NCI-H146 (cell line): ENCODE measurements at regions not wholly inside any gene's neighbourhood (a gene's known extent, or its start where the extent isn't known, plus 50 kb on each side); places are given as distances from the start of the nearest gene placed in this dataset.
"Not testable (repeated sequence)": the region's sequence is repeated elsewhere in the genome, so short reads cannot be mapped to it uniquely, and the experiment has no call there.

Experiments
- DNase-seq: peaks from one replicate; lab custom pipeline; 2025; lab: John Stamatoyannopoulos, UW

DNA sequence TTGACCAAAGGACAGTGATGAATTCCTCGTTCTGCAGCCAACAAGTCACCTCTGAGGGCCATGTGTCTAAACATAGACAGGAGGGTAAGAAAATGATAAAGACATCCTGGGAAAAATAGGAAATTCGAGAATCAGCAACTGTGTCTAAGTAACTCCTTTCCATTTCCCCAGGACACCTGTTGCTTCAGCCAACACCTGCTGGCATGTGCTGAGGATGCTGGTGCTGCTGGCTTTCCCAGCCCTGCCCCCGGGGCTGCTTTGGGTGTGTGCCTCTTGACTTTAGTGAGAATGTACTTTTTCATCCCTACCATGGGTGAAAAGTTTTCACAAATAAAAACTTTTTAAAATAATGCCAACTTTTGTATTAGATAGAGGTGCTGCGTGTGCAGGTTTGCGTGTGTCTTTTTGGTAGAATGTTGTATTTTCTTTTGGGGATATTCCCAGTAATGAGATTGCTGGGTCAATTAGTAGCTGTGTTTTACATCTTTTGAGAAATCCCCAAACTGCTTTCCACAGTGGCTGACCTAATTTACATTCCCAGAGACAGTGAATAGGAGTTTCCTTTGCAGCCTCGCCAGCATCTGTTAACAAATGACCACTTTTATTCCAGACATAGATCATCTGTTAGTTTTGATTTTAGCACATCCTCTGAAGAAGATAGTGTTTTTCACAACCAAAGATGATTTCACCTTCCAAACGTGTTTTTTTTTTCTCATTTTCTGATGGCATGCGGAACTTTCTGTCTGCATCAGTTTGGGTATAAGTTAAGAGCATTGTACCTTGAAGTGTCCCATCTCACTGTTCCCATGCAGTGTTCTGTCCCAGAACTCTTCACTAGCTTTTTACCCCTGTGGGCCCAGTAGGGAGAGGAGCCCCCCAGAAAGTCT lies 104.2 kb upstream of the ACBD5 start:
- no peak for DNase-seq

DNA sequence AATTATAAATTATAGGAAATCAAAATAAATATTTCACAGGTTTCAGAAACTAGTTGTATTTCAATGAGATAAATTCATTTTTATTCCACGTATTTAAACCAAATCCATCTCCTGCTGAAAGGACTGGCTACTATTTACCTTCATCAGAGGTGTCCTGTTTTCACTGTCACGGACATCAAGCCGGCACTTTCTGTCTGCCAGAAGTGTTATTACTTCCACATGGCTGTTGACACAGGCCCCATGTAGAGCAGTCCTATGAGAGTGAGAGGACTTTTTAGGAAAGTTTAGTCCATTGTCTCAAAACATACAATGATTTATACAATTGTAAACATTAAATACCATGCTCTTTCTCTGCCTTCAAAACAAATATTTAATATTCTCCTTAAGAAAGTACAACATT lies 100.4 kb upstream of the ACBD5 start:
- DNase-seq = no peak

DNA sequence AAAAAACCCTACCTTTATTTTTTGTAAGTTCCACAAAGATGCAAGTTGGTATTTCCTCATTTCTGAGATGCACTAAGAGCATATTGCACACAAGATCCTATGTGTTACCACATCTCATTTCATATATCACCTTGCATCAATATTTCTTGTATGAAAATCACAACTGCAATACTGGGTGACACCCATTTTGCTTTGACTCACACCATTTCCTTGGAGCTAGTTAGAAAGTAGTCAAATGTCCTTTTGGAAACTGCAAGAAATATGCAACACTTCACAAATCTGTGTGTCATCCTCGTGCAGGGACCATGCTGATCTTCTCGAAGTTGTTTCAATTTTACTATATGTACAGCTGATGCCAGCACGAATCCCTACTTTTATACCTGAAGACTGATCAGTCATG lies 94.6 kb upstream of the ACBD5 start:
- not testable (repeated sequence) for DNase-seq

DNA sequence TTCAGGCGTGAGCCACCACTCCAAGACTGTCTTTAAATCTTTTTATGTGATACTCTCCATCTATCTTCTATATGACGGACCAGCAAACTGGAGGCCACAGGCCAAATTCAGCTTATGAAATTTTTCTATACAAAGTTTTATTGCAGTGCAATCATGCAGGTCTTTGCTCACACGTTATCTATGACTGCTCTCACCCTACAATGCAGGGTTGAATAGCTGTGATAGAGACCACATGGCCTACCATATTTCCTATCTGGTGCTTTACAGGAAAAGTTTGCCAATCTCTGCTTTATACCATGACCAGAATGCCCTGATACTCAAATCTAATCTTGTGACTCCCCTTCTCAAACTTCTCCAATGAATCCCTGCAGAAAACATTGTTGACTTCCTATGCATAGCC lies 89.5 kb upstream of the ACBD5 start:
- DNase-seq = no peak

DNA sequence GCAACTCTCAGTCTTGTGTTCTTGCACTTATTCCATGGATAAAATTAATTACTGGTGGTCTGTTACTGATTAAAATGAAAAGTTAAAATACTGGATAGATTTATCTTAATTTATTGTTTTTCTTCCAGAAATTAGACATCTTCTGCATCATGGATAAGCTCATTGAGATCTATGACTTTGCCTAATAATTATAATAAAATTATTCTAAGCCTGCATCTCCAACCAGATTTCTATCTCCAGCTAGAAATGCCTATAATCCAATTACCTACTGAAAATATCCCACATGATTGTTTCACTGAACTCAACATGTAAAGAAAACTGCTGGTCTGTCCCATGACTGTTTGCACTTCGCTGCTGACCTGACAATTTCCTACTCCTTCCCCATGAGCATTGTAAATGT lies 88.3 kb upstream of the ACBD5 start:
- no peak for DNase-seq

DNA sequence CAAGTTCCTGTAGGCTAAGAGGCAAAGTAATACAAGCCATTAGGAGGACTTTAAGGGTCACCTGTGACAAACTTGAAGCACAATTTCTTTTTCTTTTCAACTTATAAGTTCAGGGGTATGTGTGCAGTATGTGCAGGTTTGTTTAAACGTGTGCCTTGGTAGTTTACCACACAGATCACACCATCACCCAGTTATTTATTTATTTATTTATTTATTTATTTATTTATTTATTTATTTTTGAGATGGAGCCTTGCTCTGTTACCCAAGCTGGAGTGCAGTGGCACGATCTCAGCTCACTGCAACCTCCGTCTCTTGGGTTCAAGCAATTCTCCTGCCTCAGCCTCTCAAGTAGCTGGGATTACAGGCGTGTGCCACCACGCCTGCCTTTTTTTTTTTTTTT lies 86.2 kb upstream of the ACBD5 start:
- DNase-seq = not testable (repeated sequence)

DNA sequence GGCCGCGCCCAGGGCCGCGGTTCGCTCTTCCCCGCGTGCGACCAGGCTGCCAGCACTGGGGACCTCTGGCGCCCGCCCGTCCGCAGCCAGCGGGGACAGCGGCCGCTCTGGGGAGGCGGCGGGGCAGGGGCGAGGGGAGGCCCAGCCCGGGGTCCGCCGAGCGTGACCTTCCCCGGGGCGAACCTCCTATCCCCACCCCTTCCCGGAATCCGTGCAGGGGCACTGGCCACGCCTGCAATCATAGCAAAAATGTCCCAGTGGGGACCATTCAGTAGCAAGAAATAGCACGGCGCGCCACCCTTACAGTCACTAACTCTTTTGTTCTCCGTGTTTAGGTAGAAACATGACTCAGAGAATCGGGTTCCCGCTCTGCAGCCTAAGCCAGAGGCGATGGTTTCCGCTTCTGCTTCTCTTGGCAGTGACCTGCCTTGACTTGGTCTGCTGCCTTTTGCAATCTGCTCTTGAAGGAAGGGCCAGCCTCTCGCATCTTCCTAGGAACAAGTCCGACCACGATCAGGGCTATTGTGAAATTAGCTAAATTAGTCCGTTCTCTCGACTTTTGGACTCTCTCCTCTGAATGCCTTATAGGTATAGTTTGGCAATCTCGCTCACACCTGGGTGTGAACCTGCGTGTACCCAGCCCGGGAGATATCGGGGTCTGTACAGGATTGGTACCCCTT lies 79.3 kb upstream of the ACBD5 start:
- peak; percentile 6 for DNase-seq

DNA sequence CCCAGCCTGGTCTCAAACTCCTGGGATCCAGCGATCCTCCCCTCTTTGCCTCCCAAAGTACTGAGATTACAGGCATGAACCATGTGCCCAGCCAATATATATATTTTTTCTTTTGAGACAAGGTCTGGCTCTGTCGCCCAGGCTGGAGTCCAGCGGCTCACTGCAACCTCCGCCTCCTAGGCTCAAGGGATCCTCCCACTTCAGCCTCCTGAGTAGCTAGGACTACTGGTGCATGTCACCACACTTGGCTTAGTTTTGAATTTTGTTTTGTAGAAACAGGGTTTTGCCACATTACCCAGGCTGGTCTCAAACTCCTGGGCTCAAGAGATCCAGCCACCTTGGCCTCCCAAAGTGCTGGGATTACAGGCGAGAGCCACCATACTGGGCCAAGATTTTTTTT lies 78.5 kb upstream of the ACBD5 start:
- not testable (repeated sequence) for DNase-seq

DNA sequence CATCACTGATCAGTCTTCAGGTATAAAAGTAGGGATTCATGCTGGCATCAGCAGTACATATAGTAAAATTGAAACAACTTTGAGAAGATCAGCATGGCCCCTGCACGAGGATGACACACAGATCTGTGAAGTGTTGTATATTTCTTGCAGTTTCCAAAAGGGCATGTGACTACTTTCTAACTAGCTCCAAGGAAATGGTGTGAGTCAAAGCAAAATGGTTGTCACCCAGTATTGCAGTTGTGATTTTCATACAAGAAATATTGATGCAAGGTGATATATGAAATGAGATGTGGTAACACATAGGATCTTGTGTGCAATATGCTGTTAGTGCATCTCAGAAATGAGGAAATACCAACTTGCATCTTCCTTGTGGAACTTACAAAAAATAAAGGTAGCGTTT lies 74.5 kb upstream of the ACBD5 start:
- not testable (repeated sequence) for DNase-seq

DNA sequence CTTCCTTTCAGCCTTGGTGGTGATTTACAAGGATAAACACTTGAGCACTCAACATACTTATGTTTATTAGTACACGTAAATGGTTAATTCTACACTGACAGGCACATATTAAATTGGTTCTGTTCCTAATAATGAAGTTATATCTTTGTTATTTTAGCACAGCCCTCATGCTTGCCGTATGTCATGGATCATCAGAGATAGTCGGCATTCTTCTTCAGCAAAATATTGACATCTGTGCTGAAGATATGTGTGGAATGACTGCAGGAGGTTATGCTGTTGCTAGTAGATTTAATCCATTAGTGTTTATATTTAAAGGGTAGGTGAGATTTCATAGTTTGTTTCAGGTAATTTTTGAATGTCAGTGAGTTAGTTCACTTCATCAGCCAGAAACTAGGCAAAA lies 73.0 kb upstream of the ACBD5 start:
- not testable (repeated sequence) for DNase-seq

DNA sequence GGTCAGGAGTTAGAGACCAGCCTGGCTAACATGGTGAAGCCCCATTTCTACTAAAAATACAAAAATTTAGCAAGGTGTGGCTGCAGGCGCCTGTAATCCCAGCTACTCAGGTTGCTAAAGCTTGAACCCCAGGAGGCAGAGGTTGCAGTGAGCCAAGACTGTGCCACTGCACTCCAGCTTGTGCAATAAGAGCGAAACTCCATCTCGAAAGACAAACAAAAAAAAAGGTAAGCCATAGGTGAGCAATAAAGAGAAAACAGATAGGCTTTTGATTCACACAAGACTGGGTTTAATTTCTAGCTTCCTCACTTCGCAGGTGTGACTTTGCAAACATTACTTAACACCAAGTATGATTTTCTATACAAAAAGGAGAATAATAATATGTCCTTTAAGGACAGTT lies 72.3 kb upstream of the ACBD5 start:
- no peak for DNase-seq

DNA sequence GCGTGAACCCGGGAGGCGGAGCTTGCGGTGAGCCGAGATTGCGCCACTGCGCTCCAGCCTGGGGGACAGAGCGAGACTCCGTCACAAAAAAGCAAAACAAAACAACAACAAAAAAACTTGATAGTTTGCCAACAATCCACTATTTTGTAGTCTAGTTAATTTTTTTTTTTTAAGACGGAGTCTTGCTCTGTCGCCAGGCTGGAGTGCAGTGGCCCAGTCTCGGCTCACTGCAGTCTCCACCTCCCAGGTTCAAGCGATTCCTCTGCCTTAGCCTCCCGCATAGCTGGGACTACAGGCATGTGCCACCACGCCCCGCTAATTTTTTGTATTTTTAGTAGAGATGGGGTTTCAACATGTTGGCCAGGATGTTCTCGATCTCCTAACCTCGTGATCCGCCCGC lies 71.2 kb upstream of the ACBD5 start:
- DNase-seq = not testable (repeated sequence)

DNA sequence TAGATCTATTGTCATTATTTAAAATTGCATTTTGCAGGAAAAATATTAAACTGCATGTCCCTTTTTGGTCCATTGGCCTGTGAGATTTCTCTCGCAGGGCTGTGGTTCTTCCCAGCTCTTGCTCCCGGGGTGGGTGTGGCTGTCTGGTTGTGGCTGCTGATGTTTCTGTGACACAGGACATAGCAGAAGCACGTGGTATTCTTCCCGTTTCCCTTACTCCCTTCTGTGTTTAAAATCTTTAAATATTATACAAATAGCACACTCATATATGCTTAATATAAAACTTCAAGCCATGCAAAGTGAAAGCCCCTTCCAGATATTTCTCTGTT lies 57.9 kb upstream of the ACBD5 start:
- not testable (repeated sequence) for DNase-seq

DNA sequence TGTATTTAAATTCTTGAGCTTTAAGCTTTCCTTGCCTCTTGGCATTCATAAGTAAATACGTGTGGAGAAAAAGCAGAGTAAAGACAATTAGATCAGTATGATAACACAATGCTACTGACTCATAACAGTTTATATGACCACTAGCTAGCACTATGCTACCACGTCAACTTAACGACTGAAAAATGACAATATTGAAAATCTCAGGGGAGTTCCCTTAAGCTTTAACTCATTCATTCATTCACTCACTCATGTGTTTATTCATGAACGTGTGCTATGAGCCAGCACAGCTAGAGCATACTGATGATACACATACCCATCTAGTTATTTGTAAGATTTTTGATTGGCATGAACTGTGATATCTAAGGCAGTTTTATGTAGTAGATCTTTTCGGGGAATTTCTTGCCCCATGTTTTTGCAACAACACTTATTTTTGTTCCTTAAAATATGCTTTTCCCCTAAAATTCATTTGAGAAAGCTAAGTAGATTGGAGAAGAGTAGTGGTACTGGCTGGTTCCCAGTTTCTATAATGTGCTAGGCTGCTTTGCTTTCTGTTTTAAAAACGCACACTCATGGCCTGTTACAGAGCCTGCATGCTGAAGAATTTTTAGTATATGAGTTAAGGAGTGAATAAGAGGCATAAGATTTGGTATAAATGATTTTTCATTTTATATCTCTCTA lies 57.4 kb upstream of the ACBD5 start:
- DNase-seq = no peak

DNA sequence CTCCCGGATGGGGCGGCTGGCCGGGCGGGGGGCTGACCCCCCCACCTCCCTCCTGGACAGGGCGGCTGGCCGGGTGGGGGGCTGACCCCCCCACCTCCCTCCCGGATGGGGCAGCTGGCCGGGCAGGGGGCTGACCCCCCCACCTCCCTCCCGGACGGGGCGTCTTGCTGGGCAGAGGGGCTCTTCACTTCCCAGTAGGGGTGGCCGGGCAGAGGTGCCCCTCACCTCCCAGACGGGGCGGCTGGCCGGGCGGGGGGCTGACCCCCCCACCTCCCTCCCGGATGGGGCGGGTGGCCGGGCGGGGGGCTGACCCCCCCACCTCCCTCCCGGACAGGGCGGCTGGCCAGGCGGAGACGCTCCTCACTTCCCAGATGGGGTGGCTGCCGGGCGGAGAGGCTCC lies 55.7 kb upstream of the ACBD5 start:
- DNase-seq = not testable (repeated sequence)

DNA sequence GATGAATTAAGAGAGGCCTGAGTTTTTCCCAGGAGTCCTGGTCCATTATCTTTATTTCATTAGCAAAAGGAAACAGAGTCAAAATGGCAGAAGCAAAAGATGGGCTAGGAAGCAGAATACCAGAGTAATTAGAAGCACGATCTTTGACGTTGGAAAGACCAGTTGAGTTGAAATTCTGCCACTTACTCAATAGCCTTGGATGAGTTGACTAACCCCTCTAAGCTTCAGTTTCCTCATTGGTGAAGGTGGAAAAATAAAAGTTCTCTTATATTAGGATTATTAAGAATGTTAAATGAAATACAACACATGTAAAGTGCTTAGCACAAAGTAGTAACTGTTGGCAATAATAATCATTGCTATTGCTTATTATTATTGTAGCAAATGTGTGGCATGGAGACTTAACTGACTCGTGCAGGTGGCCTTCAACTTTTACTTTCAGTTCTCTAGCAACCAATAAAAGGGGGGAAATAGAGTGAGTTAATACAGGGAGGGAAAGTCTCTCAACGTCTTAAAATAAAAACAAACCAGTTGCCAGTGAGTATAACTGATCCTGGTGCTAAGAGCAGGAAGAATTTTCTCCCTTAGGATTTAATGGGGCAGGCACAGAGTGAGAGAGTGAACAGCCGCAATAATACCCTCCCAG lies 50.8 kb upstream of the ACBD5 start:
- not testable (repeated sequence) for DNase-seq
